ENCODE measurements at regions not wholly inside any gene's neighbourhood (a gene's known extent, or its start where the extent isn't known, plus 50 kb on each side); places are given as distances from the start of the nearest gene placed in this dataset.

DNA sequence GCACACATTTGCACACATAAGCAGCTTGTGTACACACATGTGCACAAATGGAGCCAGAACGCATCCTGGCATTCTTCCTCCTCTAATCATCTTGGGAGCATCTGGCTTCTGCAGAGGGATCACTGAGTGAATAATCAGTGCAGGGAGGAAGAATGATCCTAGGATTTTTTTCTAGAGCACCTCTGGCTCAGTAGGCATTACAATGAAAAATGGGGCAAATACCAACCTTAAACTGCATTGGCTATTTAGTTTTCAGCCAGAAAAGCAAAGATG, 205.7 kb upstream of the TCF21 start:
- no peak overlapping the region for H3K4me2 ChIP-seq
- ChIA-PET CTCF (no interaction called here), POLR2A (no interaction called here)
- H3K36me3 ChIP-seq (replicated peaks in 1 of 2; ENCODE audit: control insufficient read depth in 1 of 2, insufficient read depth in 2 of 2, low read length in 1 of 2) = no peaks in the 10 kb centered on the region
- no peak overlapping the region for H3K9ac ChIP-seq
- no peak overlapping the region for H3K4me3 ChIP-seq (ENCODE audit: low read depth in 2 of 2, low read length in 1 of 2)
- H3K79me2 ChIP-seq (ENCODE audit: insufficient read depth) = no peaks in the 10 kb centered on the region
- no peak overlapping the region for H2AFZ ChIP-seq (ENCODE audit: low read depth)
- no peak for DNase-seq
- WGBS (ENCODE audit: low lambda C conversion rate) = 33% methylated on average over 1 of the region's 1 CpG
- no peaks in the 10 kb centered on the region; the same call in 1 of the 2 replicates for H3K9me2 ChIP-seq
- no peaks in the 10 kb centered on the region for H3K9me3 ChIP-seq
- H3K4me1 ChIP-seq (ENCODE audit: control insufficient read depth in 1 of 2, insufficient read depth in 2 of 2, low read depth in 1 of 2, low read length in 1 of 2) = no peaks in the 10 kb centered on the region
- no peaks in the 10 kb centered on the region for H3K27me3 ChIP-seq (ENCODE audit: insufficient read depth)
- TF ChIP-seq MXI1 (IDR thresholded peaks at IDR 0.05; ENCODE audit: low read depth, low read length) (no peak), JUND (IDR thresholded peaks at IDR 0.05) (no peak), EZH2phosphoT487 (IDR thresholded peaks at IDR 0.05; ENCODE audit: borderline replicate concordance, low read depth) (no peak), NRF1 (IDR thresholded peaks at IDR 0.05; ENCODE audit: low read depth, low read length) (no peak), POLR2AphosphoS5 (IDR thresholded peaks at IDR 0.05; ENCODE audit: low read depth, low read length) (no peak), RAD21 (IDR thresholded peaks at IDR 0.05; ENCODE audit: low read length) (no peak), TAF1 (IDR thresholded peaks at IDR 0.05; ENCODE audit: borderline replicate concordance, low read depth, low read length) (no peak), RXRA (IDR thresholded peaks at IDR 0.05; ENCODE audit: borderline replicate concordance, low read depth) (no peak), YY1 (IDR thresholded peaks at IDR 0.05; ENCODE audit: low read depth) (no peak)
- no peaks in the 10 kb centered on the region for H3F3A ChIP-seq (replicated peaks; ENCODE audit: insufficient read depth)
- no peak overlapping the region for H3K27ac ChIP-seq (ENCODE audit: low read depth in 2 of 2, low read length in 1 of 2)
- no peaks in the 10 kb centered on the region for H4K20me1 ChIP-seq (ENCODE audit: insufficient read depth)

DNA sequence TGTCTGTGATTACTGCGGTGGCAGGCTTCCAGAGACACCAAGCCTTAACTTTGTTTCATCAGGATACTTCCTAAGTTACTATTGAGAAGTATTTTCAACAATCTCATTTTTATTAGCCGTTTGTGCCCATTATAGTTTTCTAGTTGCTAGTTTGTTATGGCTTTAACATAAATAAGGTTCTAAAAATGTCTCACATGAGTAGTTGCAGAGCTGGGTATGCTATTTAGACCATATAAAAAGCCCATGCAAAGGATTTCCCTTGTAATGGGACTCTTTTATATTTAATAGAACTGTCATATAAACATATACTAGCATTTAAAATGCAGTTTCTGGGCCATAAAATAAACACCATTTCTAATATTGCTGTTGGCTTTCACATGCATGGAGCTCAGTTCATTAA, 205.3 kb upstream of the TCF21 start:
- Histone ChIP-seq H3K4me1 (ENCODE audit: control insufficient read depth in 1 of 2, insufficient read depth in 2 of 2, low read depth in 1 of 2, low read length in 1 of 2) (no peaks in the 10 kb centered on the region), H2AFZ (ENCODE audit: low read depth) (no peak overlapping the region), H3K4me2 (no peak overlapping the region), H3K9me3 (no peaks in the 10 kb centered on the region), H3K4me3 (ENCODE audit: low read depth in 2 of 2, low read length in 1 of 2) (no peak overlapping the region), H3K9me2 (no peaks in the 10 kb centered on the region; the same call in 1 of the 2 replicates), H3F3A (replicated peaks; ENCODE audit: insufficient read depth) (no peaks in the 10 kb centered on the region), H3K27ac (ENCODE audit: low read depth in 2 of 2, low read length in 1 of 2) (no peak overlapping the region), H3K27me3 (ENCODE audit: insufficient read depth) (no peaks in the 10 kb centered on the region), H3K79me2 (ENCODE audit: insufficient read depth) (no peaks in the 10 kb centered on the region), H3K36me3 (replicated peaks in 1 of 2; ENCODE audit: control insufficient read depth in 1 of 2, insufficient read depth in 2 of 2, low read length in 1 of 2) (no peaks in the 10 kb centered on the region), H3K9ac (no peak overlapping the region), H4K20me1 (ENCODE audit: insufficient read depth) (no peaks in the 10 kb centered on the region)
- 14% methylated on average over 2 of the region's 2 CpGs for WGBS (ENCODE audit: low lambda C conversion rate)
- ChIA-PET POLR2A (no interaction called here), CTCF (no interaction called here)
- DNase-seq = no peak
- no peak for TF ChIP-seq RCOR1 (IDR thresholded peaks at IDR 0.05; ENCODE audit: low read length)
- TF ChIP-seq, protein P1, sequence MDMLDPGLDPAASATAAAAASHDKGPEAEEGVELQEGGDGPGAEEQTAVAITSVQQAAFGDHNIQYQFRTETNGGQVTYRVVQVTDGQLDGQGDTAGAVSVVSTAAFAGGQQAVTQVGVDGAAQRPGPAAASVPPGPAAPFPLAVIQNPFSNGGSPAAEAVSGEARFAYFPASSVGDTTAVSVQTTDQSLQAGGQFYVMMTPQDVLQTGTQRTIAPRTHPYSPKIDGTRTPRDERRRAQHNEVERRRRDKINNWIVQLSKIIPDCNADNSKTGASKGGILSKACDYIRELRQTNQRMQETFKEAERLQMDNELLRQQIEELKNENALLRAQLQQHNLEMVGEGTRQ (IDR thresholded peaks at IDR 0.05; ENCODE audit: borderline replicate concordance, low read depth, low read length) = no peak
- no peak for TF ChIP-seq GATA2 (CRISPR knock-in tag; IDR thresholded peaks at IDR 0.05)
- no peak for TF ChIP-seq RFX5 (IDR thresholded peaks at IDR 0.05; ENCODE audit: low read length)
- TF ChIP-seq CHD2 (IDR thresholded peaks at IDR 0.05; ENCODE audit: low read length, partially characterized antibody) = no peak
- TF ChIP-seq MEF2A (IDR thresholded peaks at IDR 0.05; ENCODE audit: borderline replicate concordance, low read depth) = no peak
- TF ChIP-seq, protein P2, sequence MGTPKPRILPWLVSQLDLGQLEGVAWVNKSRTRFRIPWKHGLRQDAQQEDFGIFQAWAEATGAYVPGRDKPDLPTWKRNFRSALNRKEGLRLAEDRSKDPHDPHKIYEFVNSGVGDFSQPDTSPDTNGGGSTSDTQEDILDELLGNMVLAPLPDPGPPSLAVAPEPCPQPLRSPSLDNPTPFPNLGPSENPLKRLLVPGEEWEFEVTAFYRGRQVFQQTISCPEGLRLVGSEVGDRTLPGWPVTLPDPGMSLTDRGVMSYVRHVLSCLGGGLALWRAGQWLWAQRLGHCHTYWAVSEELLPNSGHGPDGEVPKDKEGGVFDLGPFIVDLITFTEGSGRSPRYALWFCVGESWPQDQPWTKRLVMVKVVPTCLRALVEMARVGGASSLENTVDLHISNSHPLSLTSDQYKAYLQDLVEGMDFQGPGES (IDR thresholded peaks at IDR 0.05; ENCODE audit: low read depth, low read length) = no peak
- TF ChIP-seq, protein P3, sequence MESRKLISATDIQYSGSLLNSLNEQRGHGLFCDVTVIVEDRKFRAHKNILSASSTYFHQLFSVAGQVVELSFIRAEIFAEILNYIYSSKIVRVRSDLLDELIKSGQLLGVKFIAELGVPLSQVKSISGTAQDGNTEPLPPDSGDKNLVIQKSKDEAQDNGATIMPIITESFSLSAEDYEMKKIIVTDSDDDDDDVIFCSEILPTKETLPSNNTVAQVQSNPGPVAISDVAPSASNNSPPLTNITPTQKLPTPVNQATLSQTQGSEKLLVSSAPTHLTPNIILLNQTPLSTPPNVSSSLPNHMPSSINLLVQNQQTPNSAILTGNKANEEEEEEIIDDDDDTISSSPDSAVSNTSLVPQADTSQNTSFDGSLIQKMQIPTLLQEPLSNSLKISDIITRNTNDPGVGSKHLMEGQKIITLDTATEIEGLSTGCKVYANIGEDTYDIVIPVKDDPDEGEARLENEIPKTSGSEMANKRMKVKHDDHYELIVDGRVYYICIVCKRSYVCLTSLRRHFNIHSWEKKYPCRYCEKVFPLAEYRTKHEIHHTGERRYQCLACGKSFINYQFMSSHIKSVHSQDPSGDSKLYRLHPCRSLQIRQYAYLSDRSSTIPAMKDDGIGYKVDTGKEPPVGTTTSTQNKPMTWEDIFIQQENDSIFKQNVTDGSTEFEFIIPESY (IDR thresholded peaks at IDR 0.05; ENCODE audit: borderline replicate concordance, low read depth) = no peak
- no peak for TF ChIP-seq NRF1 (IDR thresholded peaks at IDR 0.05; ENCODE audit: low read depth, low read length)
- TF ChIP-seq, protein P4, sequence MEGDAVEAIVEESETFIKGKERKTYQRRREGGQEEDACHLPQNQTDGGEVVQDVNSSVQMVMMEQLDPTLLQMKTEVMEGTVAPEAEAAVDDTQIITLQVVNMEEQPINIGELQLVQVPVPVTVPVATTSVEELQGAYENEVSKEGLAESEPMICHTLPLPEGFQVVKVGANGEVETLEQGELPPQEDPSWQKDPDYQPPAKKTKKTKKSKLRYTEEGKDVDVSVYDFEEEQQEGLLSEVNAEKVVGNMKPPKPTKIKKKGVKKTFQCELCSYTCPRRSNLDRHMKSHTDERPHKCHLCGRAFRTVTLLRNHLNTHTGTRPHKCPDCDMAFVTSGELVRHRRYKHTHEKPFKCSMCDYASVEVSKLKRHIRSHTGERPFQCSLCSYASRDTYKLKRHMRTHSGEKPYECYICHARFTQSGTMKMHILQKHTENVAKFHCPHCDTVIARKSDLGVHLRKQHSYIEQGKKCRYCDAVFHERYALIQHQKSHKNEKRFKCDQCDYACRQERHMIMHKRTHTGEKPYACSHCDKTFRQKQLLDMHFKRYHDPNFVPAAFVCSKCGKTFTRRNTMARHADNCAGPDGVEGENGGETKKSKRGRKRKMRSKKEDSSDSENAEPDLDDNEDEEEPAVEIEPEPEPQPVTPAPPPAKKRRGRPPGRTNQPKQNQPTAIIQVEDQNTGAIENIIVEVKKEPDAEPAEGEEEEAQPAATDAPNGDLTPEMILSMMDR (IDR thresholded peaks at IDR 0.05) = no peak
- TF ChIP-seq, protein P5, sequence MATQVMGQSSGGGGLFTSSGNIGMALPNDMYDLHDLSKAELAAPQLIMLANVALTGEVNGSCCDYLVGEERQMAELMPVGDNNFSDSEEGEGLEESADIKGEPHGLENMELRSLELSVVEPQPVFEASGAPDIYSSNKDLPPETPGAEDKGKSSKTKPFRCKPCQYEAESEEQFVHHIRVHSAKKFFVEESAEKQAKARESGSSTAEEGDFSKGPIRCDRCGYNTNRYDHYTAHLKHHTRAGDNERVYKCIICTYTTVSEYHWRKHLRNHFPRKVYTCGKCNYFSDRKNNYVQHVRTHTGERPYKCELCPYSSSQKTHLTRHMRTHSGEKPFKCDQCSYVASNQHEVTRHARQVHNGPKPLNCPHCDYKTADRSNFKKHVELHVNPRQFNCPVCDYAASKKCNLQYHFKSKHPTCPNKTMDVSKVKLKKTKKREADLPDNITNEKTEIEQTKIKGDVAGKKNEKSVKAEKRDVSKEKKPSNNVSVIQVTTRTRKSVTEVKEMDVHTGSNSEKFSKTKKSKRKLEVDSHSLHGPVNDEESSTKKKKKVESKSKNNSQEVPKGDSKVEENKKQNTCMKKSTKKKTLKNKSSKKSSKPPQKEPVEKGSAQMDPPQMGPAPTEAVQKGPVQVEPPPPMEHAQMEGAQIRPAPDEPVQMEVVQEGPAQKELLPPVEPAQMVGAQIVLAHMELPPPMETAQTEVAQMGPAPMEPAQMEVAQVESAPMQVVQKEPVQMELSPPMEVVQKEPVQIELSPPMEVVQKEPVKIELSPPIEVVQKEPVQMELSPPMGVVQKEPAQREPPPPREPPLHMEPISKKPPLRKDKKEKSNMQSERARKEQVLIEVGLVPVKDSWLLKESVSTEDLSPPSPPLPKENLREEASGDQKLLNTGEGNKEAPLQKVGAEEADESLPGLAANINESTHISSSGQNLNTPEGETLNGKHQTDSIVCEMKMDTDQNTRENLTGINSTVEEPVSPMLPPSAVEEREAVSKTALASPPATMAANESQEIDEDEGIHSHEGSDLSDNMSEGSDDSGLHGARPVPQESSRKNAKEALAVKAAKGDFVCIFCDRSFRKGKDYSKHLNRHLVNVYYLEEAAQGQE (IDR thresholded peaks at IDR 0.05; ENCODE audit: low read depth, low read length) = no peak
